SH-SY5Y (cell line): ENCODE measurements at regions not wholly inside any gene's neighbourhood (a gene's known extent, or its start where the extent isn't known, plus 50 kb on each side); places are given as distances from the start of the nearest gene placed in this dataset.
A peak's percentile ranks its signal among the peaks of the same experiment; 100 is the strongest.

Source experiments
- GATA2 ChIP-seq: IDR thresholded peaks from 2 replicates; pipeline ENCODE4 v1.6.1; 2011; ENCODE audit warnings: mild to moderate bottlenecking, low read depth, low read length
- GATA3 ChIP-seq: IDR thresholded peaks from 2 replicates; pipeline ENCODE4 v1.6.1; 2011; ENCODE audit warnings: low read depth, mild to moderate bottlenecking, low read length, moderate library complexity

- TF ChIP-seq GATA2 (no peak), GATA3 (no peak)
Observed at GRCh38 chr18:64519201-64519600, 370.3 kb upstream of the LINC00305 start.

GRCh38 chr18:64518191-64518590 is 369.3 kb upstream of the LINC00305 start:
- TF ChIP-seq GATA2: no peak
- TF ChIP-seq GATA3: no peak

GRCh38 chr18:64513401-64513800 is 364.5 kb upstream of the LINC00305 start:
- TF ChIP-seq GATA2: no peak
- no peak for TF ChIP-seq GATA3

DNA sequence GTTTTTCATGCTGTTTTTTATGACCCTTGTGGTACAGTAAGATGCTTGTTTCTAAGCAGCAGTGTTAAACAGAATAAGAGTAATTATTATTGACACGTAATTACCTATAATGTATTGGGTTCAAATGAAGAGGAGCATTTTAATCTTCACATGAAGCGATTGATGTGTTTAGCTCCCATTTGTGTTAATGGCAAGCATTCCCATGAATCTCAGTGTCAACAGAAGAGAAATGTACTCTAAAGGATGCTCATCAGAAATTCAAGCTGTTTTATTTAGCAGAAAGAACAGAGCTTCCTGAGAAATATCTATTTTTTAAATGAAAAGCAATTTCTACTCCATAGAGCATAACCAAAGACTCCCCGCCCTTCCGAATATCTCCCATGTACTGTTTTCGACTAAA is 341.3 kb upstream of the LINC00305 start:
- TF ChIP-seq GATA3: no peak
- TF ChIP-seq GATA2: no peak

DNA sequence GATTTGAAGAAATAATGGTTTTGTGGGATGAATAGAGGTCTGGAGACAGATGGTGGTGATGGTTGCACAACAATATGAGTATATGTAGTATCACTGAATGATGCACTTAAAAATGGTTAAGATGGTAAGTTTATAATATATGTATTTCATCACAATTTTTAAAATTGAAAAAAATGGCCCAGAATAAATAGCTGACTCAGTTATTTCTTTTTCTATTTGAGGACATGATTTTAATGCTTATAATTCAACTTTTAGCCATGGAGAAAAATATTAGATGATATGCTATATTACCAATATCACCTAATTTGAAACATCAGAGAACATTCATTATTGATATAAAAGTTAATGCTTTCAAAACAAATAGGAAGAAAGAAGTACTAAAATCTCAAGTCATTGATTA is 339.8 kb upstream of the LINC00305 start:
- TF ChIP-seq GATA2 (no peak), GATA3 (no peak)

DNA sequence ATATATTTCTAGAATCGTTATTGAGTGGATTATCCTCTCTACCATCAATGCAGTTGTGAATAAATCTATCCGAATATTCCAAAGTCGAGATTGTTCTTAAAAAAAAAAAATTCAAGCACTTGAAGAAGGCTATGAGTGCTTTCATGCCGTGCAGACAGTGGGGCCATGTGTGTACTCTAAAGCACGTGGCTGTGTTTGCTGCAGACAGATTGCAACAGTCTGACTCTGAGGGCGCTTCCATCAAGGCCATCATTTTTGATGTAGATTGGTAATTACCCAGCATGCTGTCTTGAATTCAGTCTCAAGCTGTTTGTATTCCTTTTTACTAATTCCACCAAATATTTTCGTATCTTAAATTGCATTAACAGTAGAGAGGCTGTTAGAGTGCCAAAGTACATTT is 325.9 kb upstream of the LINC00305 start:
- TF ChIP-seq GATA2: no peak
- TF ChIP-seq GATA3: no peak

GRCh38 chr18:64474255-64474654 is 325.4 kb upstream of the LINC00305 start:
- TF ChIP-seq GATA3 (peak; percentile 75), GATA2 (peak; percentile 57; the same call in 1 of the 2 replicates)

DNA sequence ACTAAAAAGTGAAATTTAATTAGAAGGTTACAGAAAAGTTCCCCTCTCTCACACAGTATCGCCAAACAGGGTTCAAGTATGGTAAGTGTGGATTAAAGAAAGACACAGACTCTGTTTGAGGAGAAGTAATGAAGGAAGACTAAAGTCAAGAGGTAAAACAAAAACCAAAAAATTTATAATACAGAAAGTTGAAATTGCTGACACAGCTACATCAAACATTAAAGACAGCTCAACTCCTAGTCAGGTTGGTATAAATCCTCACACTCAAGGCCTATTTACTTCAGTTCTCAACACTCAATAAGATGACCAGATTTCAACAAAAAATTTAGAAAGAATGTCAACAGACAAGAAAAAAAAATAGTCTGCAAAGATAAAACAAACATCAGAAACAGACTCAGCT is 300.5 kb upstream of the LINC00305 start:
- TF ChIP-seq GATA2: no peak
- TF ChIP-seq GATA3: no peak

DNA sequence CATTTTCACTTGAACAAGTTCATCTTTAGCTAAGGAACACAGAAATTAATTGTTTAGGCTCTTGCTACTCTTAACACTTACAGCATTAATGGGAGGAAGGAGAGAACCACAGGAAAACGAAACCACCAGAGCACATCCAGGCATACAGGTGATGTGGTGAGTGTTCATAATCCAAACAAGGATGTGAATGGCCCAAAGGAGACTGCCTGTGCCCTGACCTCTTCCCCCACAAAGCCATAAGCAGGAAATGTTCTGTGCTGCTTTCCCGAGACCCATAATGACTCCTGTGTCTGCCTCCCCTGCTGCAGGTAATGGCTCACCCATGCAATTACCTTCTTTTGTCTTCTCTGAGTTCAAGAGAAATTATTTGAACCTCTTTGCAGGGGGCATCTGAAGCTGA is 295.9 kb upstream of the LINC00305 start:
- TF ChIP-seq GATA2 (no peak), GATA3 (no peak)

DNA sequence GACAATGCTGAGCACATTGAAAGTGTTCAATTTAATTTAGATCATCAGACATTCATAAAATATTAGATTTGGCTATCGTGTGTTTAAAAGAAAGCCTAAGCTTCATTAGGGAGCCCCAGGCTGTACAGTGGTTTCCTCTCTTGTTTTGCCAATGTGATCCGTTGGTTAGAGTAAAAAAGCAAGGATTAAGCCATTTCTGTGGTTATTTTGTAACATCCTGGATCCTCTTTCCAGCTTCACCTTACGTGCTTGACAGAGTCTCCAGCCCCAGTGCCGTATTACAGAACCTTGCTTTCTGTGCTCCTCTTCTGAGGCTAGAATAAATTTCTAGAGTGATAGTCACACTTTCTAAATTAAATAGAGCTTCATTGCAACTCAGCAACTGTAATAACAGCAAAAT is 289.3 kb upstream of the LINC00305 start:
- TF ChIP-seq GATA3 (no peak), GATA2 (no peak)

- no peak for TF ChIP-seq GATA3
- TF ChIP-seq GATA2: no peak
Observed at GRCh38 chr18:64436111-64436510, 287.2 kb upstream of the LINC00305 start.

- TF ChIP-seq GATA3: no peak
- TF ChIP-seq GATA2: no peak
Observed at GRCh38 chr18:64419156-64419555, 270.3 kb upstream of the LINC00305 start.

GRCh38 chr18:64416990-64417389 is 268.1 kb upstream of the LINC00305 start:
- TF ChIP-seq GATA2 (no peak), GATA3 (no peak)

- TF ChIP-seq GATA3 (no peak), GATA2 (no peak)
Observed at GRCh38 chr18:64415218-64415617, 266.3 kb upstream of the LINC00305 start.

GRCh38 chr18:64410685-64411084 is 261.8 kb upstream of the LINC00305 start:
- TF ChIP-seq GATA2: no peak
- no peak for TF ChIP-seq GATA3

GRCh38 chr18:64409511-64409910 is 260.6 kb upstream of the LINC00305 start:
- TF ChIP-seq GATA3: no peak
- no peak for TF ChIP-seq GATA2
